HG03558 (cell line): ENCODE measurements at regions not wholly inside any gene's neighbourhood (a gene's known extent, or its start where the extent isn't known, plus 50 kb on each side); places are given as distances from the start of the nearest gene placed in this dataset.

Source experiments
- ATAC-seq: cut with Tn5 transposase; IDR thresholded peaks from one replicate; pipeline ENCODE4 v1.9.1; 2021; ENCODE audit warnings: moderate number of reproducible peaks; ENCODE audit not compliant: unreplicated experiment; ENCODE audit errors: extremely low read depth

DNA sequence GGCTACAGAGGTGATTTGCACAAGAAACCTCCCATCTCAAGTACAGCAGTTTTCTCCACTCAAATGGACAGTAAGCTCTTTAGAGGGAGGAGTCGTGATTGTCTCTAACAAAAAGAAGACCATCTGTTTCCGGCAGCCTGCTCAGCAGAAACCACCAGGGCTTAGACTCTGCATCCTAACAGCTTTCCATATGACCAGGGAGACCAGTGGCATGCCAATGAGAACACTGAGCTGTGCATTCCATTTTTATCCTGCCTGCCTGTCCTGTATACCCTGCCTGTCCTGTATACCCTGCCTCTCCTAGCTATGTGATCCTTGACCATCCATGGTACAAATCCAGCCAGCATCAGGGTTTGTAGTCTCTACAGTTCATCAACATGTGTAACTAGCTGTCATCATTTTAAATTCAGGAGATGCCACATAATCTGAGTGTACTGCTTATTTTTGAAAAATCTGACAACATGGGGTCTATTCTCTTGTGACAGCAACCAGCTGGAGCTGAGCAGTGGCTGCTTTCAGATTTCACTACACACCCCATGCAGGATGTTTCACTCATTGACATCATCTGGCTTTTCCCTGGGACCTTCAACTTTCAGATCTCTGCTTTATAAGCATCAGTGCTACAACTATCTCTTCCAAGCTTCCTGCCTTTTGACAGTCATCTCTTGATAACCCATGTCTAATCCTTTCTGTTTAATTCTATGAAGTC is 50.5 kb upstream of the POU2AF2 start:
- no peak for ATAC-seq

DNA sequence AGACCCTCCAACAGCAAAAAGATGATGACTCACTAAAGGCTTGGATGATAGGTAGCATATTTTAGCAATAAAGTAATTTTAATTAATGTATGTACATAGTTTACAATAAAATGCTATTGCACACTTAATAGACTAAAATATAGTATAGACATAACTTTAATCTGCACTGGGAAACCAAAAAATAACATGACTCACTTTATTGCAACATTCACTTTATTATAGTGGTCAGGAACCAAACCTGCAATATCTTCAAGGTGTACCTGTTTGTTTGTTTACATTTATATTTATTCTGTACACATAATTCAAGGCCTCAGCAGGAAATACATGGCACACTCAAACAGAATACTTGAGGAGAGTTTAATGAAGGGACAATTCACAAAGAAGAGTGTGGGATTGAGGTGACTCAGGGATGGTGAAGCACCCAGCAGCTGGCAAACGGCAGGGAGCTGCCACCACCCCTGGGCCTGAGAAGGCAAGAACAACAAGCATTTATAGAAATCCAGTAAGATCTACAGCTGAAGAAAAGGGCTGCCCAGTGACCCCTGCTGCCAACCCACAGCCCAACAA is 51.5 kb upstream of the POU2AF2 start:
- ATAC-seq, result no peak

DNA sequence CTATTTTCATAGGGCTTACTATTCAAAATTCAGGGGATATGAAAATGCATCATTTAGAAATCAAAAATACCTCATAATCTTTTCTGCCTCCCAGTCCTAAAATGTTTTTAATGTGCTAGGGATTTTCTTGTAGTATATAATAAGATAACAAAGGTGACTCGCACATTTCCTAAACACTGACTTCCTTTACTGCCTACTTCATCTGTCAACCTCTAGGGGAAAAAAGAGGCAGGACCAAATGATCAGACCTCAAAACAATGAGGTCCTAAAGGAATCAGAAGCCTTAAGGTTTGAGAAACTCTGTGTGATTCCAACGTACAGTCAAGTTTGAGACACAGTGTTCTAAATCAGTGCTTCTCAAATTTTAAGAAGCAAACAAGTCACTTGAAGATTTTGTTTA is 56.1 kb upstream of the POU2AF2 start:
- no peak for ATAC-seq

DNA sequence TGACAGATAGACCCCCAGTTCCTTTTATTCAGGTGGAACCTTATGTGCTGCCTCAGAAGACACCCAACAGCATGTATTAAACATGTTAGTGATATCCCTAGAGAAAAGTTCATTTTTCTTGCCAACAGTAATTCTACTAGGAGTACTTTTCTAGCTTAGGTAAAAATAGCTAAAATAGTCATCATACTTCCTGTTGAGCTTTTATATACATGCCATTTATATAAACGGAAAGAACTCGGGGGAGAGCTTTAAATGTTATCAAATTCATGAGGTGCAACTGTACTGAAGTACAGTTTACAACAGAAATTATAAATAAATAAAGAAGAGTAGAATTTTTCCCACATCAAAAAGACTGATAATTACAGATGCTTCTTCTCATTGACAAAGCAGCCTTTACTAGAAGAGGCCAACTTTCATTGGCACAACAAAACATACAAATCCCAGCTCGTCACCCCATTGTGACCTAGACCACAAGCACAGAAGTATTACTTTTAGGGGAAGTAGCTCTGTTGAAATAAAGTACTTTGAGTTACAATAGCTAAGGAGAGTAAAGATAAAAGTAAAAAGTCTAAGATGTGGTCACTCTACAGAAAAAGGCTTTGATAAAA is 59.1 kb upstream of the POU2AF2 start:
- ATAC-seq, result no peak

DNA sequence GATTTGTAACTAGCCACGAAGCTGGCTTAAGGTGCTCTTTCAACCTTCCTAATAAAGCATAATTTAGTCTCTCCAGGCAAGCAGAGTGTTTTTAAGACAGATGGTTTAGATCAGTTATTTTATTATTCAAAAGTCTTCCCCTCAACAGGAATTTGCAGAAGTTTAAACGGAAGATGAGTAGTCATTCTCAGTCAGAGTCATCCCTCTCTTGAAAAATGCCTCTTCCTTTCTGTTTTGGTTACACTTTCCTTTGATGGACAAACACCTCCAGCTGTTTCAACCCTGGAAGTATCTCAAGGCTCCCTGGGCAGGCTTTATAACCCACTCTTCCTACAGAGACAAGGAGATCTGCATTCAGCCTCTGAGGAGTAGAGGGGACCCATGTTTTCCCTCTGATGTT is 60.3 kb upstream of the POU2AF2 start:
- ATAC-seq, result no peak

DNA sequence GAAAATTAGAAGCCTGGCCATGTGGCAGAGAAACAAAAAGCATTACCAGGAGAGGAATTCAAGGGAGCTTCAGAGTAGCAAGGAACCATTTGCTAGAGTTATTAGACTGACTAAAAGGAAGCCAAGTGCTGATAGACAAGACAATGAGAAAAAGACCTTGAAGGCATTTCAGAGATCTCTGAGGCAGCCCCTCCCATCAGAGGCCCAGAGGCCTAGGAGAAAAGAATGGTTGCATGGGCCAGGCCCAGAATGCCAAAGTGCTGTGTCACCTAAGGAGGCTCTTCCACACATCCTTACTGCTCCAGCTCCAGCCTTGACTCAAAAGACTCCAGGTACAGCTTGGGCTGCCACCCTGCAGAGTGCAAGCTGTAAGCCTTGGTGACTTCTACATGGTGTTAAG is 61.8 kb upstream of the POU2AF2 start:
- ATAC-seq, result no peak

DNA sequence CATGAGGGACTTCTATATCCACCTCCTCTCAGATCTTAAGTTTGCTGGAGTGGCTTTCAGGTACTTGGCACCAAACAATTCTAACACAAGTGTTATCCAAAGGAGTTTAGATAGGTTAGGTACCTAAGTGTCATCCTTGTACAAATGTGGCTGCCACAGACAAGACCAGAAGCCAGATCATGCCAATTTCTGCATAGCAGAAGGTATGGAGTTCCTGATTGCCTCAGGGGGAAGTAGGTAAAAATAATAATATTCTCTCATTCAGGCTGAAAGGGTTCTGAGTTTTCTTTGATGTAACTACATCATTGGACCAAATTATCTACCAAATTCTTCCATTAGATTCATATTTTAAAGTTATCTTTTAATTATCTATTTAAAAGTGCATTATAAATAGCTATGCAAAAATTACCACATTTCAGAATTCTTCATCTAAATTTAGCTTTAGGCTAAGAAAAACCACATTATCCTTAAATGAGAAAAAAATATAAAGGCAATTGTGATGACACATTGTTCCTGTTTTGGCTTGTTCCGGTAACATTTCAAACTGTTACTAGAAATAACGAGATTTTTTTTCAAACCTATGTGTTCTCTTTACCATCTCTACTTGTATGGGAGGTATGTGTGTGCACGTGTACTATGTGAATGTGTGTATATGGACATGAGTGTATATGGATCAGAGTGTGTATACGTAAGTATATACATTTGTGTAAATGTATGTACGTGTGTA is 66.2 kb upstream of the POU2AF2 start:
- ATAC-seq, result no peak

DNA sequence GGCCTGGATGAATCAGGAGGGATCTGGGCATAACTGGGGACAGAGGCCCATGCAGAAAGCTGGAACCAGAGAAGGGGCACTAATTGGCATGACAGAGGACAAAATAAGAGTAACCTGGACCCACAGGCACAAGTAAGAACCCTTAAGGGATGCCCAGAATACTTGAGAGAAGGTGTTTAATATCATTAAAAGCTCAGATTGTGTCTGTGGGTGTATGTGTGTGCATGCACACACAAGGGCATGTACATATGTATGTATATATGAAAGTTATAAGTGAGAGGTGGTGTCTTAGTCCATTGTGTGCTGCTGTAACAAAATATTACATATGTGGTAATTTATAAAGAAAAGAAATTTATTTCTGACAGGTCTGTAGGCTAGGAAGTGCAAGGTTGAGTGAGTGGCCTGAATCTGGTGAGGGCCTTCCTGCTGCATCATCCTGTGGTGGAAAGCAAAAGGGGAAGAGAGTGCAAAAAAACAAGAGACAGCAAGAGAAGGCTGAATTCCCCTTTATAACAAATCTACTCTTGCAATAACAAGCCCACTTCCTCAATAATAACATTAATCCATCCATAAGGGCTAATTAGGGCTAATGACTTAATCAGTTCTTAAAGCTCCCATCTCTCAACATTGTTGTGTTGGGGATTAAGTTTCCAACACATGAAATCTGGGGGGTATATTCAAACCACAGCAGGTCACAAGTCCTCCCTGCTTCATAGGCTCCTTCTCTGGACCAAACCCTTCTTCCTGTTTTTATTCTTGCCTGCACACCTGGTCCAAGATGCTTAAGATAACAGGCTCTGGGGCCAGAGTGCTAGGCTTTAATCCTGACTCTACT is 68.3 kb upstream of the POU2AF2 start:
- peak; percentile 59 for ATAC-seq

DNA sequence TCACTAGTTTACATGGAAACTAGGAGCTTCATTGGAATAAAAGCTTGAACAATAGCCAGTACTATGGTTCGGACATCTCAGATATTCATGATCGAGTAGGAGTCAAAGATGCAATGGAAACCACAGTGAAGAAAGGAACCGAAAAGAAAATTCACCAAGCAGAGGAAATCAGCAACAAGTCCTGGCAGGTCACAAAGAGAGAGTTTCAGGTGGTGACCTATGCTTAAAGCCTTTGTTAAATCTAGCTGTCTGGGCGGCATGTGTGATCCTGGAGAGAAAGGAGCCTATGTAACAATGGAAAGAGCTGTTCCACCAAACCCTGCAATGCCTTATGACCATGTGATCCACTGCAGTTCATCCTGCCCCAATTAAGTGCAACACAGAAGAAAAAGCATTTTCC is 68.9 kb upstream of the POU2AF2 start:
- no peak for ATAC-seq

DNA sequence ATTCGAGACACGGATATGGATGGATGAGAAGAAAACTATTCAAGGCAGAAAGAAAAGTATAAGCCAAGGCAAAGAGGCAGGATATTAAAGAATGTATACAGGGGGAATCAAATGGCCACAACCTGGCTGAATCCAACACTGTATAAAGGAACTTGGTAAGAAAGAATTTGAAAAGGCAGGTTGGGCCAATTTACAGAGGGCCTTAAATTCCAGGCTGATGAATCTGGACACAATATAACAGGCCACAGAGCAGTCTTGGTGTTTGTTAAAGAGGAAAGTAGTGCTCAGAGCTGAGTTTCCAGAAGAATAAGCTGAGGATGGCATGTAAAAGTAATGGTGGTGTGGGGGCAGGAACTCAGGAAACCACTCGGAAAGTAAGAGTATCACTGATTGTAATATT is 72.3 kb upstream of the POU2AF2 start:
- ATAC-seq, result no peak

DNA sequence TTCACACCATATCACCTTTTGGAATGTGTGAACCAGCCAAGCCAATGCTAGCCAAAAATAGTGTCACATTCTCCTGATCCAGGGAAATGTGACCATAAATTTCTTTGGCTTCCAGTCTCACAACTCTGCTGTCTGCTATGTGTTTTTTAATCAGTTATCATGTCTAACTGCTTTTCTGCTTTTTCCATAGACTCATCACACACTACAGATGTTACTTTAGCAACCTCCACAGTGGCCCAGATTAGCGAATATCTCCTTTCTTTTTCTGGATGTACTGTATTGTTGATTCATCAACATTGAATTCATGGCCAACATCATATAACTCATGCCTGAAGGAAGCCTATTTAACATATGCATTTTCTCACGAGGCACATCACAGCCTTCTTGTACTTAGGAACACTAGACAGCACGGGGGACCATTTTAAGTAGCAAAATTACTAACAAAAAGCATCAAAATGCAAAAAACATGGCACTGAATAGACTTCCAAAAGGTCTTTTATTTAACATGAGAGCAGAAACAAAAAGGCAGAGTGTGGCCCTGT is 73.1 kb upstream of the POU2AF2 start:
- ATAC-seq, result no peak

DNA sequence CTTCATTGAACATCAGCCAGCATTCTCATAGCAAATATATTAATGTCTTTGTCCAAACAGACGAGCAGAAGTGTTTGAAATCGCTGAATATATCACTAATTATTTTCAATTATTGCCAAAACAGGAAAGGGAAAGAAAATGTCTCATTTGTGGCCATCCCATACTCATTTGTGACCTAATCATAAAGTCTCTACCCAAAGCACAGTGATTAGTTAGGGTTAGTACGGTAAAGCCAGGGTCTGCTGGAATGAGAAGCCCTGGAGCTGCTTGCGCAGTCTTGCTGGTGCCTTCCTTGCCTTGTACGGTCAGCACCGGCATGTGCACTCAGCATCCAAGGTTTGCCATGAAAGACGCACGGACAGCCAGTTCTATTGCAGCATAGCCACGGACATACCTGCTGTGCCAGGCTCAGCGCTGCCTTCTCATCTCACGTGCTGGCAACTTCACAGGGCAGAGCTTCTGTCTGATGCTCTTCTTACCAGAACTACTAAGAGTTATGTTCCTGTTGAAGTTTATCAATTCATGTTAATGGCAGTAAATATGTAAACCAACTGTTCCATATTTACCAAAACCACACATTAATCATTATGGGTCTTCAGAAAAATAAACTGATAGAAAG is 74.7 kb upstream of the POU2AF2 start:
- ATAC-seq, result no peak

DNA sequence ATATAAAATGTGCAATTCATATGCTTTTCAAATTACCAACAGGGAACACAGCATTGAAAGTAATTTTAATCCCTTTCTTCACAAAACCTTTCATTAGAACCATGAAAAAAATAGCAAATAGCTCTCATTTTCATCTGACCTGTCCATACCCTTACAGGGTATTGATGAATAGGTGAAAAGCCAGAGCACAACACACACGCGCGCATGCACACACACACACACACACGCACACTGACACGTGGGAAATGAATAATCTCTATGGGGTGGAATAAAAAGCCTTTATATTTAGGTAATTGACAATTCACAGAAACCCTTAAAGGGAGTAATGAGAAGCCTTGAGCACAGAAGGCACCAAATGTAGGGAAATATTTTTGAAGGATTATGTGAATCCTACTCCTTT is 76.2 kb upstream of the POU2AF2 start:
- ATAC-seq, result no peak

DNA sequence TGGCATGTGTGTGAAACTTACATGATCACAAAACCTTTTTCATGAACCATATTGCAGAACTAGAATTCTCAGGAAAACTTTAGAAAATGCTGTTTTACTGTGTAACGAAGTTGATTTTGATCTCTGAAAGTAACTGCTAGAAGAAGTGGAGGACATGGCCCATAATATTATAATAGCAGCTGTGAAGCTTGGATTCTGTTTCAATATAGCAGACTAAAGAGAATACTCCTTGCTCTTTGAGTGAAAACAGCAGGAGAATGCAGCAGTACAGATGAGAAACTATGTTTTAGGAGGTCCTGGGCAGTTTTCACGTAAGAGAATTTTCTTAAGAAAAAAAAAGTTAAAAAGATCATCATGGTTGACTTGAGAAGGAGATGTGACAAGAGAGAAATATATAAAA is 76.7 kb upstream of the POU2AF2 start:
- ATAC-seq, result no peak

DNA sequence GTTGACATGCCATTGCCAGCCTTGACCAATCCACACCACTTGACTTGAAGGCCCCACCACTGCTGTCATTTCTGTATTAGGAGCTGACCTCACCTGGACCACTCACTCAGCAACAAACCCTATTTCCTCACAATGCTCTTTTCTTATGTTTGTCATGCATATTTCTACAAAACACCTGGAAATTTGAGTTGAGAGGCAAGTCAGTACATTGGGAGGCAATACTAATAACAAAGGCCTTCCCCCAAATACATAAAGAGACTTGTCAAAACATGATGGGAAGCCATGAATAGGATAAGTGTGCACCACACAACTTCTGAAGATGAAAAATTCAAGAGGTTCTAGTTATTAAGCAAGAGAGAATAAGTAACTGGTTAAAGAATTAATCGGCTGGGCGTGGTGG is 77.9 kb upstream of the POU2AF2 start:
- ATAC-seq, result no peak

DNA sequence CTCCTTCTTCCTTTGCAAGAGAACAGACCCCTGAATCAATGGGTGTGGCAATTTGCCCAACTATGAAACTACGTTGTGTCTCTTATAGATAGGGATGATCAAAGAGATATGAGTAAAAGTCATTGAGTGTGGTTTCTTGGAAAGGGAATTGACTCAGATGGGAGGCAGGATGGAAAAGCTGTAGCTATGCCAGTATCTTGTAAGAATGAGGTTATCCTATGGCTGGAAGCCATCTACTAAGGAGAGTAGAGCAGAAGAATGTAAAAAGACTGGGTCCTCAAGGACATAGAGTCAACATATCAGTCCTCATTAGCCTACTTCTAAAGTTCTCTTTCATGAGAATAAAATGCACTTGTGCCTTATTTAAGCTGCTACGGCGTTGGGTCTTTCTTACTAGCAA is 78.9 kb upstream of the POU2AF2 start:
- ATAC-seq, result no peak

DNA sequence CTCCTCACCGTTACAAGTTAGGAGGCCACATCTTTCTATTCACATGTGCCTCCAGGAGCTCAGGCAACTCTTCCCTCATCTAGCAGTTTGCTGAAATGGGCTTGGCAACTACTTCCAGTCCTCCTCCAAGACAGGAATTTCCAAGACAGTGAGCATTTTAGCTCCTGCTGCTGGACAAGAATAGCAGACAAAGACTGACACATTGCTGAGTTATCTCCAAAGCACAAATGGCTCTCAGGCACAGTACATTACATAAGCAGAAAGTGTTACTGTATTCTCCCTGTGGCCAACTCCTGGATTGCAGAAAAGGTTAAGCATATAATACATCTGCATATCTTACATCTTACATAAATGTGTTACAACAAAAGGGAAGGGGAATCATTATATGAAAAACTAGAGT is 83.2 kb upstream of the POU2AF2 start:
- no peak for ATAC-seq

DNA sequence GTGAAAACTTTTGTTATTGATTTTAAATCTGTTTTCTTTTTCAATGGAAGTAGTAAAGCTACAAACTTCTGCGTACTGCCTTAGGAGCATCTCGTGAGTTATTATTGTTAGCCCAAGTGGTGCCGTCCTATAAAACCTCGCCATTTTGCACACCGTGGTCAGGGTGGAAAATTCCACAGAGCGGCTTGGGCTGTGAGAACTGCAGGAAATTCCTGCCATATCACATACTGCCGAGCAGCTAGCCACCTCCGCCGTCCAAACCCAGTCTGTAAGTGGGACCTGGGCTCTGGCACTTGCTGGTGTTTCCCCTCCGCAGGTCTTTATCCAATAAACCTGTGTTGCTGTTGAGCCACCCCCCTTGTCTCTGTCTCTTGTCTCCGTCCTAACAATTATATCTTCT is 88.0 kb upstream of the POU2AF2 start:
- ATAC-seq, result no peak

DNA sequence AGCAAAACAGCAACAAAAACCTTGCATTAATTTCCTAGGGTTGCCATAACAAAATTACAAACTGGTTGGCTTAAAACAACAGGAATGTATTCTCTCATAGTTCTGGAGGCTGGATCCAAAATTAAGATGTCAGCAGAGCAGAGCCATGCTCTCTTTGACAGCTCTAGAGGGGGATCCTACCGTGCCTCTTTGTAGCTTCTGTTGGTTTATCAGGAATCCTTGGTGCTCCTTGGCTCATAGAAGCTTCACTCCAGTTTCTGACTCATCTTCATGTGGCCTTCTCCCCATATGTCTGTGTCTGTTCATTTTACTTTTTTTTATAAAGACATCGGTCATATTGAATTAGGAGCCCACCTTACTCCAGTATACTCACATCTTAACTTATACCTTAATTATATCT is 90.5 kb upstream of the POU2AF2 start:
- no peak for ATAC-seq

DNA sequence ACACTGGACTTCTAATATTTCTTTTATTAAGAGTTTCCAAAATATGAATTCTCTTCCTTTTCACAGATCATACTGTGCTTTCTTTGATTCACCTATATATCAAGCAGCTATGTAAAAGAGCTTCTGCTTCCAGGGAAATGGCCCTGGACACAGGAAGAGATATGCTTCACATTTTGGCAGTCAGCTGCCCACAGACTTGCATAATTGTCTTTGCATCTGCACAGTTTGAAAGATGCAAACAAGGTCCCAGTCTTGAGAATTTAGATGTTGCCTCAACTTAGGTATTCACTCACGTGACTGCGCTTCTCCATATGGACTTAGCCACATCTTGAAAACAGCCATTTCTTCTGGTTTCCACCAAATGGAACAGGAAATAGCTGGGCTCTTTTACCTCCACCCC is 92.3 kb upstream of the POU2AF2 start:
- no peak for ATAC-seq
